Activated CD4-positive, alpha-beta memory T cell treated with anti-CD3 and anti-CD28 coated beads, Interleukin-2, amount 10 ng/mL, durations not matched to agents 7 days and 5 days (primary cell): ENCODE measurements at regions not wholly inside any gene's neighbourhood (a gene's known extent, or its start where the extent isn't known, plus 50 kb on each side); places are given as distances from the start of the nearest gene placed in this dataset.
"Not testable (repeated sequence)": the region's sequence is repeated elsewhere in the genome, so short reads cannot be mapped to it uniquely, and the experiment has no call there.

Source experiments
- CTCF ChIA-PET: fragments of 350-600 bp; sonication (Branson Sonifier 250); formaldehyde crosslinking; loops from one replicate; lab custom pipeline; 2021; ENCODE audit warnings: antibody characterized with exemption, inconsistent platforms; lab: Charles Lee
- POLR2A ChIA-PET: fragments of 350-600 bp; sonication (Branson Sonifier 250); formaldehyde crosslinking; loops from one replicate; lab custom pipeline; 2021; ENCODE audit warnings: antibody characterized with exemption; lab: Charles Lee
- DNase-seq: peaks from one replicate; pipeline ENCODE4 v3.0.0-alpha.2; 2020
- H3K27ac Mint-ChIP-seq: one replicate; pipeline ENCODE4 v1.8.0; 2021; ENCODE audit warnings: mild to moderate bottlenecking, mixed read lengths
- H3K27me3 Mint-ChIP-seq: one replicate; pipeline ENCODE4 v1.8.0; 2021; ENCODE audit warnings: mixed read lengths
- H3K36me3 Mint-ChIP-seq: one replicate; pipeline ENCODE4 v1.8.0; 2021; ENCODE audit warnings: low read depth, mixed read lengths
- H3K4me1 Mint-ChIP-seq: one replicate; pipeline ENCODE4 v1.8.0; 2021; ENCODE audit warnings: mixed read lengths
- H3K4me3 Mint-ChIP-seq: one replicate; pipeline ENCODE4 v1.8.0; 2021; ENCODE audit warnings: mild to moderate bottlenecking, mixed read lengths
- H3K9me3 Mint-ChIP-seq: one replicate; pipeline ENCODE4 v1.8.0; 2021; ENCODE audit warnings: mixed read lengths

GRCh38 chr1:70717211-70717610 lies 306.1 kb downstream of the CTH start:
- Mint-ChIP-seq H3K27me3 (no peaks in the 10 kb centered on the region), H3K27ac (no peak overlapping the region), H3K9me3 (peaks cover 2% of the 10 kb centered on the region), H3K36me3 (no peaks in the 10 kb centered on the region), H3K4me3 (no peak overlapping the region), H3K4me1 (no peaks in the 10 kb centered on the region)
- ChIA-PET POLR2A (no interaction called here), CTCF (no interaction called here)
- DNase-seq, result no peak

GRCh38 chr1:70717656-70718055 lies 306.6 kb downstream of the CTH start:
- Mint-ChIP-seq H3K36me3 (no peaks in the 10 kb centered on the region), H3K9me3 (no peaks in the 10 kb centered on the region), H3K4me1 (no peaks in the 10 kb centered on the region), H3K27ac (no peak overlapping the region), H3K4me3 (no peak overlapping the region), H3K27me3 (no peaks in the 10 kb centered on the region)
- ChIA-PET CTCF (no interaction called here), POLR2A (no interaction called here)
- no peak for DNase-seq

GRCh38 chr1:70718086-70718630 lies 307.1 kb downstream of the CTH start:
- no peaks in the 10 kb centered on the region for H3K4me1 Mint-ChIP-seq
- H3K27me3 Mint-ChIP-seq, result no peaks in the 10 kb centered on the region

GRCh38 chr1:70719154-70719553 lies 308.1 kb downstream of the CTH start:
- H3K4me1 Mint-ChIP-seq, result no peaks in the 10 kb centered on the region
- no peaks in the 10 kb centered on the region for H3K27me3 Mint-ChIP-seq
- ChIA-PET CTCF (no interaction called here), POLR2A (no interaction called here)
- no peaks in the 10 kb centered on the region for H3K9me3 Mint-ChIP-seq
- no peaks in the 10 kb centered on the region for H3K36me3 Mint-ChIP-seq
- DNase-seq, result no peak
- no peak overlapping the region for H3K4me3 Mint-ChIP-seq
- H3K27ac Mint-ChIP-seq, result no peak overlapping the region

More at GRCh38 chr1:70718086-70718630, 307.1 kb downstream of the CTH start:
- Mint-ChIP-seq H3K9me3 (no peaks in the 10 kb centered on the region), H3K4me3 (no peak overlapping the region), H3K36me3 (no peaks in the 10 kb centered on the region), H3K27ac (no peak overlapping the region)
- ChIA-PET CTCF (no interaction called here), POLR2A (no interaction called here)
- DNase-seq, result no peak

- Mint-ChIP-seq H3K27me3 (no peaks in the 10 kb centered on the region), H3K9me3 (peaks cover 6% of the 10 kb centered on the region)
- CTCF ChIA-PET, result no interaction called here
Observed at GRCh38 chr1:70720109-70720508, 309.0 kb downstream of the CTH start.

GRCh38 chr1:70720521-70720920 lies 309.5 kb downstream of the CTH start:
- H3K4me1 Mint-ChIP-seq, result no peaks in the 10 kb centered on the region
- H3K36me3 Mint-ChIP-seq, result no peaks in the 10 kb centered on the region
- no peak overlapping the region for H3K27ac Mint-ChIP-seq
- no peak for DNase-seq
- POLR2A ChIA-PET, result no interaction called here
- CTCF ChIA-PET, result no interaction called here
- no peaks in the 10 kb centered on the region for H3K27me3 Mint-ChIP-seq
- H3K9me3 Mint-ChIP-seq, result peaks cover 10% of the 10 kb centered on the region
- no peak overlapping the region for H3K4me3 Mint-ChIP-seq

More at GRCh38 chr1:70720109-70720508, 309.0 kb downstream of the CTH start:
- Mint-ChIP-seq H3K27ac (no peak overlapping the region), H3K4me1 (no peaks in the 10 kb centered on the region), H3K4me3 (no peak overlapping the region), H3K36me3 (no peaks in the 10 kb centered on the region)
- POLR2A ChIA-PET, result no interaction called here
- DNase-seq, result no peak

GRCh38 chr1:70727886-70728489 lies 316.9 kb downstream of the CTH start:
- CTCF ChIA-PET, result no interaction called here
- Mint-ChIP-seq H3K27ac (no peak overlapping the region), H3K36me3 (no peaks in the 10 kb centered on the region), H3K4me3 (no peak overlapping the region), H3K4me1 (no peaks in the 10 kb centered on the region), H3K27me3 (no peaks in the 10 kb centered on the region), H3K9me3 (peaks cover 23% of the 10 kb centered on the region)
- POLR2A ChIA-PET, result no interaction called here
- no peak for DNase-seq

- H3K27me3 Mint-ChIP-seq, H3K9me3 Mint-ChIP-seq, H3K4me3 Mint-ChIP-seq, H3K27ac Mint-ChIP-seq, POLR2A ChIA-PET, H3K36me3 Mint-ChIP-seq, DNase-seq, CTCF ChIA-PET, H3K4me1 Mint-ChIP-seq: not testable (repeated sequence)
Observed at GRCh38 chr1:70736518-70736917, 311.1 kb downstream of the PTGER3 start.

- CTCF ChIA-PET, result no interaction called here
Observed at GRCh38 chr1:70737125-70737524, 310.5 kb downstream of the PTGER3 start.

GRCh38 chr1:70738624-70739023 lies 309.0 kb downstream of the PTGER3 start:
- ChIA-PET CTCF (no interaction called here), POLR2A (no interaction called here)
- Mint-ChIP-seq H3K9me3 (peaks cover 4% of the 10 kb centered on the region), H3K36me3 (no peaks in the 10 kb centered on the region), H3K27me3 (no peaks in the 10 kb centered on the region), H3K4me3 (no peak overlapping the region), H3K4me1 (no peaks in the 10 kb centered on the region), H3K27ac (no peak overlapping the region)
- no peak for DNase-seq

More at GRCh38 chr1:70737125-70737524, 310.5 kb downstream of the PTGER3 start:
- Mint-ChIP-seq H3K4me1 (no peaks in the 10 kb centered on the region), H3K27me3 (no peaks in the 10 kb centered on the region), H3K27ac (no peak overlapping the region), H3K4me3 (no peak overlapping the region), H3K36me3 (no peaks in the 10 kb centered on the region), H3K9me3 (no peaks in the 10 kb centered on the region)
- POLR2A ChIA-PET, result no interaction called here
- DNase-seq, result no peak

- ChIA-PET POLR2A (no interaction called here), CTCF (no interaction called here)
- peaks cover 29% of the 10 kb centered on the region for H3K9me3 Mint-ChIP-seq
- H3K27me3 Mint-ChIP-seq, result no peaks in the 10 kb centered on the region
- no peaks in the 10 kb centered on the region for H3K36me3 Mint-ChIP-seq
- no peaks in the 10 kb centered on the region for H3K4me1 Mint-ChIP-seq
- no peak overlapping the region for H3K4me3 Mint-ChIP-seq
- no peak overlapping the region for H3K27ac Mint-ChIP-seq
- no peak for DNase-seq
Observed at GRCh38 chr1:70745199-70745598, 302.4 kb downstream of the PTGER3 start.

GRCh38 chr1:70746062-70746461 lies 301.6 kb downstream of the PTGER3 start:
- peaks cover 34% of the 10 kb centered on the region for H3K9me3 Mint-ChIP-seq
- H3K4me3 Mint-ChIP-seq, H3K4me1 Mint-ChIP-seq, H3K27ac Mint-ChIP-seq, DNase-seq, CTCF ChIA-PET, H3K36me3 Mint-ChIP-seq, POLR2A ChIA-PET, H3K27me3 Mint-ChIP-seq: not testable (repeated sequence)

GRCh38 chr1:70747123-70747522 lies 300.5 kb downstream of the PTGER3 start:
- DNase-seq, H3K27ac Mint-ChIP-seq, H3K4me1 Mint-ChIP-seq, H3K4me3 Mint-ChIP-seq, CTCF ChIA-PET, H3K27me3 Mint-ChIP-seq, POLR2A ChIA-PET, H3K36me3 Mint-ChIP-seq: not testable (repeated sequence)
- H3K9me3 Mint-ChIP-seq, result peaks cover 34% of the 10 kb centered on the region

- H3K27me3 Mint-ChIP-seq, H3K36me3 Mint-ChIP-seq, DNase-seq, CTCF ChIA-PET, H3K4me3 Mint-ChIP-seq, POLR2A ChIA-PET: not testable (repeated sequence)
- peak overlapping the region; percentile 4 for H3K27ac Mint-ChIP-seq
- H3K9me3 Mint-ChIP-seq, result peaks cover 22% of the 10 kb centered on the region
- peaks cover 15% of the 10 kb centered on the region for H3K4me1 Mint-ChIP-seq
Observed at GRCh38 chr1:70751676-70752287, 295.8 kb downstream of the PTGER3 start.
